Mesendoderm (in vitro differentiated cells): ENCODE measurements at regions not wholly inside any gene's neighbourhood (a gene's known extent, or its start where the extent isn't known, plus 50 kb on each side); places are given as distances from the start of the nearest gene placed in this dataset.

Experiments
- DNase-seq: peaks from one replicate; pipeline ENCODE4 v3.0.0; 2013
- H2AK5ac ChIP-seq: 2 replicates; pipeline ENCODE4 v1.6.1; 2013; ENCODE audit warnings: low read length, inconsistent platforms
- H2BK120ac ChIP-seq: 2 replicates; pipeline ENCODE4 v1.6.1; 2013; ENCODE audit warnings: low read depth, mild to moderate bottlenecking, low read length, moderate library complexity, mixed read lengths
- H2BK15ac ChIP-seq: replicated peaks from 2 replicates; pipeline ENCODE4 v1.6.1; 2013; ENCODE audit warnings: low read depth, mild to moderate bottlenecking, moderate library complexity
- H2BK5ac ChIP-seq: 2 replicates; pipeline ENCODE4 v1.6.1; 2013; ENCODE audit warnings: low read length, inconsistent platforms
- H3K18ac ChIP-seq: 2 replicates; pipeline ENCODE4 v1.6.1; 2013; ENCODE audit warnings: mild to moderate bottlenecking, low read length, mixed read lengths
- H3K23ac ChIP-seq: one replicate; pipeline ENCODE4 v1.6.1; 2013; ENCODE audit warnings: low read length
- H3K27ac ChIP-seq: 2 replicates; pipeline ENCODE4 v1.5.1; 2013; ENCODE audit warnings: low read depth, mild to moderate bottlenecking, inconsistent platforms, low read length, moderate library complexity
- H3K27me3 ChIP-seq: 2 replicates; pipeline ENCODE4 v1.6.1; 2013; ENCODE audit warnings: low read length, control low read depth, mild to moderate bottlenecking, inconsistent platforms; ENCODE audit not compliant: insufficient read depth, poor library complexity
- H3K36me3 ChIP-seq: 2 replicates; pipeline ENCODE4 v1.6.1; 2013; ENCODE audit warnings: low read length, inconsistent platforms; ENCODE audit not compliant: control insufficient read depth, insufficient read depth
- H3K4ac ChIP-seq: one replicate; pipeline ENCODE4 v1.6.1; 2013; ENCODE audit warnings: low read depth, mild to moderate bottlenecking, low read length, moderate library complexity
- H3K4me1 ChIP-seq: 2 replicates; pipeline ENCODE4 v1.6.1; 2013; ENCODE audit warnings: low read depth, low read length, inconsistent platforms; ENCODE audit not compliant: control insufficient read depth
- H3K4me2 ChIP-seq: 2 replicates; pipeline ENCODE4 v1.6.1; 2013; ENCODE audit warnings: low read length
- H3K4me3 ChIP-seq: 2 replicates; pipeline ENCODE4 v1.5.1; 2013; ENCODE audit warnings: mild to moderate bottlenecking, low read length
- H3K56ac ChIP-seq: one replicate; pipeline ENCODE4 v1.6.1; 2013; ENCODE audit warnings: low read length
- H3K79me1 ChIP-seq: 2 replicates; pipeline ENCODE4 v1.6.1; 2013; ENCODE audit warnings: low read length, inconsistent platforms
- H3K79me2 ChIP-seq: 2 replicates; pipeline ENCODE4 v1.6.1; 2013; ENCODE audit warnings: mild to moderate bottlenecking, low read length; ENCODE audit not compliant: control insufficient read depth, insufficient read depth
- H3K9ac ChIP-seq: 2 replicates; pipeline ENCODE4 v1.6.1; 2013; ENCODE audit warnings: low read length, inconsistent platforms
- H4K5ac ChIP-seq: one replicate; pipeline ENCODE4 v1.6.1; 2013; ENCODE audit warnings: low read length
- H4K8ac ChIP-seq: one replicate; pipeline ENCODE4 v1.6.1; 2013; ENCODE audit warnings: low read depth, mild to moderate bottlenecking, control low read depth, low read length, moderate library complexity
- WGBS: extraction: QIAGEN DNeasy Blood & Tissue Kit; methylation state at CpG from one replicate; pipeline ENCODE4 v1.1.7; 2013; ENCODE audit warnings: low lambda C conversion rate, missing lambda C conversion rate; ENCODE audit not compliant: insufficient coverage; ENCODE audit errors: extremely low coverage; 5-methylcytosine and 5-hydroxymethylcytosine counted together

DNA sequence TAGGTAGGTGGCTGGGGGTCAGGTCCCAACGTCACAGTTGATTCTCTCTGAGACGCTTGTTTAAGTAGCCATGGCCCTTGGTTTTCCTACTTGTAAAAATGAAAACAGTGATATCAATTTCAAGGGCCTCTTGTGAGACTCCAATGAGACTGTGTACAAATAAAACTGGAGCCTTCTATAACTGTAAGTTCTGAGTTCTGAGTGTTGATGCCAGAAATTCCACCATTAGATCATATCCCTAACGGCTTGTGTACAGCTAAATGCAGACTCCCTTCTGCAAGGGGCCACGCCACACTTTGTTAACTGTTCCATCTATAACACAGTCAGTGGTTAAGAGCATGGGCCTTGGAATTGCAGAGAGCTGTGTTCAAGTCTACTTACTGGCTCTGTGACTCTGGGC lies 267.3 kb downstream of the TLE3 start:
- Histone ChIP-seq H3K4me2 (no peak overlapping the region), H3K79me1 (no peaks in the 10 kb centered on the region), H4K8ac (no peak overlapping the region), H3K23ac (no peak overlapping the region), H3K9ac (no peak overlapping the region), H3K4me3 (no peak overlapping the region), H2BK5ac (no peak overlapping the region), H3K18ac (no peak overlapping the region), H3K79me2 (no peaks in the 10 kb centered on the region), H3K56ac (no peak overlapping the region), H2BK15ac (no peak overlapping the region), H3K27ac (no peak overlapping the region), H3K4ac (no peak overlapping the region), H4K5ac (no peak overlapping the region), H2AK5ac (no peak overlapping the region), H2BK120ac (no peak overlapping the region), H3K4me1 (peaks cover 6% of the 10 kb centered on the region), H3K36me3 (no peaks in the 10 kb centered on the region), H3K27me3 (no peaks in the 10 kb centered on the region)
- DNase-seq = no peak
- WGBS = no CpG with 5 or more reads among the region's 4 CpGs

DNA sequence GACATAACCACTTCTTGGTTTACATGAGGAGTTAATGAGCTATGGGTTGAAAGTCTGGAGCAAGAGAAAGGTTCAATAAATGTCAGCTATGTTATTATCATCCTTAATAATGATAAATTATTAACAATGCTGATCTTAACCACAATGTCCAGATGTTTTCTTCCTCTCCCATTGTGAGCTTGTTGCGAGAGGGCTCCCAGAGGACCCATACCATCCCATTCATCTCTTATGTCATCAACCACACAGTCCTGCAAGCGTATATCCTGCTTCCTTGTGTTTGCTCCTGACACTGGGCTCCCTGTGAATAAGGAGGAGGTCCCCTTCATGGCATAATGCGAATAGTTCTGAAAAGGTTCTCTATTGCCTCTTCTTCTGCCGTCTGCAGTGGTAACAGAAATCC lies 266.8 kb downstream of the TLE3 start:
- no peak overlapping the region for H3K4ac ChIP-seq
- H2AK5ac ChIP-seq = no peak overlapping the region
- no peak overlapping the region for H3K23ac ChIP-seq
- H2BK120ac ChIP-seq = no peak overlapping the region
- no peak overlapping the region for H3K18ac ChIP-seq
- H3K79me1 ChIP-seq = no peaks in the 10 kb centered on the region
- no peak overlapping the region for H3K56ac ChIP-seq
- DNase-seq = no peak
- H4K5ac ChIP-seq = no peak overlapping the region
- H3K36me3 ChIP-seq = no peaks in the 10 kb centered on the region
- no peaks in the 10 kb centered on the region for H3K79me2 ChIP-seq
- peaks cover 5% of the 10 kb centered on the region for H3K4me1 ChIP-seq
- no peak overlapping the region for H3K9ac ChIP-seq
- no peak overlapping the region for H3K4me2 ChIP-seq
- H2BK5ac ChIP-seq = no peak overlapping the region
- no peaks in the 10 kb centered on the region for H3K27me3 ChIP-seq
- H3K4me3 ChIP-seq = no peak overlapping the region
- no CpG with 5 or more reads among the region's 4 CpGs for WGBS
- H2BK15ac ChIP-seq = no peak overlapping the region
- H3K27ac ChIP-seq = no peak overlapping the region
- no peak overlapping the region for H4K8ac ChIP-seq

DNA sequence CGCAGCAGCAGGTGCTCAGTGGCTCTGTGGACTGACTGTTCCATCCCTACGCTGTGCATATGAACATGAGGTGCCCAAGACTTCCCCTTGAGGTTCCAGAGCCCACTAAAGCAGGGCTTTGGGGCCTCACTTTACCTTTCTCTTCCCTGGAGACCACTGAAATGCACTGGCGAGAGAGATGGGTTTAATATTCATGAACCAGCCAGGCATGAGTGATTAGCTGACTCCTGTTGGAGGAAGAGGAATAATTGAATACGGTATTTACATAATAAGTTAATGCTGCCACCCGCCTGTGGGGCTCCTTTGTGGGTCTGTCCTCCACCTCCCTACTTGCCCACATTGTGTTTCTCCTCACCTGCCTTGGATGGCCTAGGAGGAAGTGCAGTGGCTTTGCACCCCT lies 263.4 kb downstream of the TLE3 start:
- no peaks in the 10 kb centered on the region for H3K27me3 ChIP-seq
- no peaks in the 10 kb centered on the region for H3K4me1 ChIP-seq
- H2AK5ac ChIP-seq = no peak overlapping the region
- H2BK5ac ChIP-seq = no peak overlapping the region
- no peak overlapping the region for H3K4me2 ChIP-seq
- no peak overlapping the region for H4K8ac ChIP-seq
- WGBS = no CpG with 5 or more reads among the region's 5 CpGs
- H3K79me1 ChIP-seq = no peaks in the 10 kb centered on the region
- no peak overlapping the region for H3K18ac ChIP-seq
- H3K56ac ChIP-seq = no peak overlapping the region
- no peak overlapping the region for H2BK15ac ChIP-seq
- H4K5ac ChIP-seq = no peak overlapping the region
- no peak overlapping the region for H3K23ac ChIP-seq
- H3K4ac ChIP-seq = no peak overlapping the region
- H3K9ac ChIP-seq = no peak overlapping the region
- H3K27ac ChIP-seq = no peak overlapping the region
- DNase-seq = no peak
- H3K36me3 ChIP-seq = no peaks in the 10 kb centered on the region
- no peak overlapping the region for H3K4me3 ChIP-seq
- no peak overlapping the region for H2BK120ac ChIP-seq
- no peaks in the 10 kb centered on the region for H3K79me2 ChIP-seq

DNA sequence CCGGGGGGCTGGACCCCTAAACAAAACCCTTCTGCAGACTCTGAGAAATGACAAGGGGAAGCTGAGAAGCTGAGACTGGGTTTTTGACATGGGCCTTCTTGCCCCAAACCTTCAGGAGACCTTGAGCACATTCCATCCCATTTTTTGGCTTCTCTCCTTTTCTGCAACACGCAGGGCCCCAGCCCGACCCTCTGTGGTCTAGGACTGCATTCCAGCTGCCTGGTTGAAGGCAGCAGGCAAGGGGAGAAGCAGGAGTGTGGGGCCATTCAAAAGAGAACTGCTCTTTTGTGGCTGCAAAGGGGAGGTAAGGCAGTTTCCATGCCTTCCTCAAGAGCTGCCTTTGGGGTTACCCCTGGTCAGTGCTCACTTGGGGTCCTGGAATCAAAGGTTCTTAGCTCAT lies 263.0 kb downstream of the TLE3 start:
- H2BK120ac ChIP-seq = no peak overlapping the region
- no peak overlapping the region for H2AK5ac ChIP-seq
- H2BK5ac ChIP-seq = no peak overlapping the region
- H3K4me2 ChIP-seq = no peak overlapping the region
- no peak overlapping the region for H3K56ac ChIP-seq
- H3K4me1 ChIP-seq = no peaks in the 10 kb centered on the region
- H4K8ac ChIP-seq = no peak overlapping the region
- H3K36me3 ChIP-seq = no peaks in the 10 kb centered on the region
- no peaks in the 10 kb centered on the region for H3K79me2 ChIP-seq
- H3K23ac ChIP-seq = no peak overlapping the region
- no peak overlapping the region for H3K18ac ChIP-seq
- no peak overlapping the region for H4K5ac ChIP-seq
- no peak overlapping the region for H2BK15ac ChIP-seq
- no peaks in the 10 kb centered on the region for H3K27me3 ChIP-seq
- no peaks in the 10 kb centered on the region for H3K79me1 ChIP-seq
- no peak overlapping the region for H3K4me3 ChIP-seq
- H3K4ac ChIP-seq = no peak overlapping the region
- H3K27ac ChIP-seq = no peak overlapping the region
- DNase-seq = no peak
- no peak overlapping the region for H3K9ac ChIP-seq
- WGBS = no CpG with 5 or more reads among the region's 3 CpGs

DNA sequence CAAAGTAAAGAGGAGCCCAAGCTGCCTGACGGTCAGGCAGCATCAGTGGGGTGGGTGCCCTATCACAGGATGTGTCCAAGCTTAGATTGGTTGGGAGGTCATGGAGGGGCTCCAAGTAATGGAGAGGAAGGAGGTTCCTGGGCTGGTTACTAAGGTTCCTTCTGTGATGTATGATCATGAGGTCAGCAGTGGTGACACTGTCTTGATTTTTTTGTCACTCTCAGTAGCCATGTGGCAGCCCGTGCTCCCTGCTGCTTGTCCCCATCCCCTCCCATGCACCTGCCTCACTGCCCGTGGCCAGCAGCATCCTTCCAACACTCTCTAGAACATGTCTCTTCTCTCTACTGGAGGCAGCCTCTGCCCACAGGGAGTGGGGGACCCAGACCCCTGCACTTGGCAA lies 261.7 kb downstream of the TLE3 start:
- no peak overlapping the region for H3K4me2 ChIP-seq
- H3K18ac ChIP-seq = no peak overlapping the region
- DNase-seq = no peak
- no peak overlapping the region for H4K5ac ChIP-seq
- H2AK5ac ChIP-seq = no peak overlapping the region
- H3K27ac ChIP-seq = no peak overlapping the region
- no peaks in the 10 kb centered on the region for H3K79me2 ChIP-seq
- H3K27me3 ChIP-seq = no peaks in the 10 kb centered on the region
- WGBS = no CpG with 5 or more reads among the region's 3 CpGs
- no peak overlapping the region for H2BK15ac ChIP-seq
- H3K9ac ChIP-seq = no peak overlapping the region
- no peaks in the 10 kb centered on the region for H3K4me1 ChIP-seq
- no peak overlapping the region for H2BK5ac ChIP-seq
- no peaks in the 10 kb centered on the region for H3K79me1 ChIP-seq
- no peak overlapping the region for H2BK120ac ChIP-seq
- no peak overlapping the region for H3K4me3 ChIP-seq
- no peak overlapping the region for H4K8ac ChIP-seq
- H3K4ac ChIP-seq = no peak overlapping the region
- H3K23ac ChIP-seq = no peak overlapping the region
- H3K36me3 ChIP-seq = no peaks in the 10 kb centered on the region
- no peak overlapping the region for H3K56ac ChIP-seq

DNA sequence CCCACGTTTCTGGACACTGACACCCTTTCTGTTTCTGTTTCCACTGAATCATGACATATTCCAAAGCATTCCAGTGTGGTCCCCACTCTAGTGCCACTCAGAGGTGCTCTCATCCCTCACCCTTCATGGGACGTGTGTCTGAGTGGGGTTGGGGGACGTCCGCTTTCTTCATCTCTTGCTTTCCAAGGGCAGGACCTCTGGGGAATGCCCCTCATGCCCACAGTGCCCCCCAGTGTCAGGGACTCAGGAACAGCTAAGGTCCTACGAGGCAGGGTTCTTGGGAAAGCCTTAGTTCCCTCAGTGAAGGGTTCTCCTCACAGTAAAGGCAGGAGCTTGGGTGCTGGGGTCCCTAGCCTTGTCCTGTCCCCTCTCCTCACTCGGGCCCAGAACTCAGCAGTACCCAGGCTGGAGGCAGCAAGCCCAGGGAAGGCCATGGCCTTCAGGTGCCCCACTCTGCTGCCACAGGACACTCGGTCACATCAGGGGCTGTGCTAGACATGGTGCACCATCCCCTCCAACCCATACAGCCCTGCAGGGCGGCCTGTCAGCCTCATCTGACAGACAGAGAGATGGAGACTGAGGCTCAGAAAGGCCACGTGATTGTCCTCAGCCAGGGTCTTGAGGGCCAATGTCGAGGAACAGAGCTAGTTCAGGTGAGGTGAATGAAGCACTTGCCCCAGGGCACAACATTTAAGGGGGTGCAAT lies 261.0 kb downstream of the TLE3 start:
- no peak overlapping the region for H3K18ac ChIP-seq
- H3K27me3 ChIP-seq = no peaks in the 10 kb centered on the region
- no peak overlapping the region for H2BK15ac ChIP-seq
- WGBS = no CpG with 5 or more reads among the region's 10 CpGs
- DNase-seq = no peak
- H3K4me3 ChIP-seq = no peak overlapping the region
- no peak overlapping the region for H3K23ac ChIP-seq
- no peak overlapping the region for H4K8ac ChIP-seq
- H2AK5ac ChIP-seq = no peak overlapping the region
- no peaks in the 10 kb centered on the region for H3K79me2 ChIP-seq
- H3K4me1 ChIP-seq = no peaks in the 10 kb centered on the region
- no peak overlapping the region for H4K5ac ChIP-seq
- no peak overlapping the region for H3K4ac ChIP-seq
- H3K79me1 ChIP-seq = no peaks in the 10 kb centered on the region
- no peak overlapping the region for H2BK5ac ChIP-seq
- H3K9ac ChIP-seq = no peak overlapping the region
- H3K27ac ChIP-seq = no peak overlapping the region
- no peak overlapping the region for H2BK120ac ChIP-seq
- H3K4me2 ChIP-seq = no peak overlapping the region
- no peaks in the 10 kb centered on the region for H3K36me3 ChIP-seq
- no peak overlapping the region for H3K56ac ChIP-seq
